ENCODE measurements at regions not wholly inside any gene's neighbourhood (a gene's known extent, or its start where the extent isn't known, plus 50 kb on each side); places are given as distances from the start of the nearest gene placed in this dataset.

GRCh38 chr2:72004201-72004915 lies 143.3 kb downstream of the CYP26B1 start:
- TF ChIP-seq, protein P1, sequence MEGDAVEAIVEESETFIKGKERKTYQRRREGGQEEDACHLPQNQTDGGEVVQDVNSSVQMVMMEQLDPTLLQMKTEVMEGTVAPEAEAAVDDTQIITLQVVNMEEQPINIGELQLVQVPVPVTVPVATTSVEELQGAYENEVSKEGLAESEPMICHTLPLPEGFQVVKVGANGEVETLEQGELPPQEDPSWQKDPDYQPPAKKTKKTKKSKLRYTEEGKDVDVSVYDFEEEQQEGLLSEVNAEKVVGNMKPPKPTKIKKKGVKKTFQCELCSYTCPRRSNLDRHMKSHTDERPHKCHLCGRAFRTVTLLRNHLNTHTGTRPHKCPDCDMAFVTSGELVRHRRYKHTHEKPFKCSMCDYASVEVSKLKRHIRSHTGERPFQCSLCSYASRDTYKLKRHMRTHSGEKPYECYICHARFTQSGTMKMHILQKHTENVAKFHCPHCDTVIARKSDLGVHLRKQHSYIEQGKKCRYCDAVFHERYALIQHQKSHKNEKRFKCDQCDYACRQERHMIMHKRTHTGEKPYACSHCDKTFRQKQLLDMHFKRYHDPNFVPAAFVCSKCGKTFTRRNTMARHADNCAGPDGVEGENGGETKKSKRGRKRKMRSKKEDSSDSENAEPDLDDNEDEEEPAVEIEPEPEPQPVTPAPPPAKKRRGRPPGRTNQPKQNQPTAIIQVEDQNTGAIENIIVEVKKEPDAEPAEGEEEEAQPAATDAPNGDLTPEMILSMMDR (IDR thresholded peaks at IDR 0.05; ENCODE audit: insufficient read depth, low read length) = no peak
- TF ChIP-seq POLR2AphosphoS5 (IDR thresholded peaks at IDR 0.05; ENCODE audit: low read depth) (no peak), GABPA (IDR thresholded peaks at IDR 0.05; ENCODE audit: low read depth) (no peak)
- TF ChIP-seq, protein P2, sequence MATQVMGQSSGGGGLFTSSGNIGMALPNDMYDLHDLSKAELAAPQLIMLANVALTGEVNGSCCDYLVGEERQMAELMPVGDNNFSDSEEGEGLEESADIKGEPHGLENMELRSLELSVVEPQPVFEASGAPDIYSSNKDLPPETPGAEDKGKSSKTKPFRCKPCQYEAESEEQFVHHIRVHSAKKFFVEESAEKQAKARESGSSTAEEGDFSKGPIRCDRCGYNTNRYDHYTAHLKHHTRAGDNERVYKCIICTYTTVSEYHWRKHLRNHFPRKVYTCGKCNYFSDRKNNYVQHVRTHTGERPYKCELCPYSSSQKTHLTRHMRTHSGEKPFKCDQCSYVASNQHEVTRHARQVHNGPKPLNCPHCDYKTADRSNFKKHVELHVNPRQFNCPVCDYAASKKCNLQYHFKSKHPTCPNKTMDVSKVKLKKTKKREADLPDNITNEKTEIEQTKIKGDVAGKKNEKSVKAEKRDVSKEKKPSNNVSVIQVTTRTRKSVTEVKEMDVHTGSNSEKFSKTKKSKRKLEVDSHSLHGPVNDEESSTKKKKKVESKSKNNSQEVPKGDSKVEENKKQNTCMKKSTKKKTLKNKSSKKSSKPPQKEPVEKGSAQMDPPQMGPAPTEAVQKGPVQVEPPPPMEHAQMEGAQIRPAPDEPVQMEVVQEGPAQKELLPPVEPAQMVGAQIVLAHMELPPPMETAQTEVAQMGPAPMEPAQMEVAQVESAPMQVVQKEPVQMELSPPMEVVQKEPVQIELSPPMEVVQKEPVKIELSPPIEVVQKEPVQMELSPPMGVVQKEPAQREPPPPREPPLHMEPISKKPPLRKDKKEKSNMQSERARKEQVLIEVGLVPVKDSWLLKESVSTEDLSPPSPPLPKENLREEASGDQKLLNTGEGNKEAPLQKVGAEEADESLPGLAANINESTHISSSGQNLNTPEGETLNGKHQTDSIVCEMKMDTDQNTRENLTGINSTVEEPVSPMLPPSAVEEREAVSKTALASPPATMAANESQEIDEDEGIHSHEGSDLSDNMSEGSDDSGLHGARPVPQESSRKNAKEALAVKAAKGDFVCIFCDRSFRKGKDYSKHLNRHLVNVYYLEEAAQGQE (IDR thresholded peaks at IDR 0.05; ENCODE audit: insufficient replicate concordance, low read depth) = no peak

Measured in HL-60 (cell line).